Stimulated activated CD8-positive, alpha-beta memory T cell treated with anti-CD3 and anti-CD28 coated beads, Interleukin-7, amount 100 ng/mL, for 48 hours (primary cell): ENCODE measurements at regions not wholly inside any gene's neighbourhood (a gene's known extent, or its start where the extent isn't known, plus 50 kb on each side); places are given as distances from the start of the nearest gene placed in this dataset.

Experiments used
- DNase-seq, 2 donors: peaks; one replicate each; pipeline ENCODE4 v3.0.0-alpha.2; 2020; ENCODE audit warnings: low read depth in 1 of 2; ENCODE audit errors: extremely low read depth in 1 of 2

DNA sequence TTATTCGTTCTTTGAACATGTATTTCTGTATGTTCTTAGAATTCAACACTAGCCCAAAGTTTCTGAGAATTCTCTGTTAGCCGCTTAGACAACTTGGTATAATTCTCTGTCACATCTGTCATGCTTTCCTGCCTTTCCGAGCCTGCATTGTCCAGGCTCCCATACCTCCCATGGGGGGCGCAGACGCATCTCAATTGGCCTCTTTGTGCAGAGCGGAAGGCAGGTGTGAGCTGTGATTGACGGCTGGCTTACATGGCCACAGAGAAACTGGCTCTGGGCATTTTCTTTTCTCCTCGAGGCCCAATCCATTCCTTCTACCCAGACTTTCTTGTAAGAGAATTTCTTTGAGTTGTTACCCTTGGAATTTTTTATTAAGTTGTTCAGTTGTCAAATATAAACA, 132.7 kb upstream of the SESN3 start:
- DNase-seq, result no peak

DNA sequence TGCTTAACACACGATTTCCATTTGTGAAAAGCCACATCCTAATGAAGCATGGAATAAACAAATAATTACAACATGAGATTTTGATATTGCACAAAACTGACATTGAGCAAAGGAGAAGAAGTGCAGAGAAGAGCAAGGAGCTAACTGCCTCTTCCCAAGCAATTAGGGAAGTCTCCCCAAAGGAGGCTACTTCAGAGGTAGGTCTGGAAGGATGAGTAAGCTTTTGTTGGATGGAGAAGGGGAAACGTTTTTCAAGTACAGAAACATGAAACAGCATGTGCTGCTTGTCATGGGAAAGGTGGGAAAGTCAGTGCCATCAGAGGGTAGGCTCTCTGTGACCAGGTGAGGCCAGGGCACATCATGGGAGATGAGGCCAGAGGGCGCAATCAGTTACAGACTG, 132.2 kb upstream of the SESN3 start:
- no peak for DNase-seq

- DNase-seq, result no peak
Measured at GRCh38 chr11:95361180-95361579, 130.2 kb upstream of the SESN3 start.

DNA sequence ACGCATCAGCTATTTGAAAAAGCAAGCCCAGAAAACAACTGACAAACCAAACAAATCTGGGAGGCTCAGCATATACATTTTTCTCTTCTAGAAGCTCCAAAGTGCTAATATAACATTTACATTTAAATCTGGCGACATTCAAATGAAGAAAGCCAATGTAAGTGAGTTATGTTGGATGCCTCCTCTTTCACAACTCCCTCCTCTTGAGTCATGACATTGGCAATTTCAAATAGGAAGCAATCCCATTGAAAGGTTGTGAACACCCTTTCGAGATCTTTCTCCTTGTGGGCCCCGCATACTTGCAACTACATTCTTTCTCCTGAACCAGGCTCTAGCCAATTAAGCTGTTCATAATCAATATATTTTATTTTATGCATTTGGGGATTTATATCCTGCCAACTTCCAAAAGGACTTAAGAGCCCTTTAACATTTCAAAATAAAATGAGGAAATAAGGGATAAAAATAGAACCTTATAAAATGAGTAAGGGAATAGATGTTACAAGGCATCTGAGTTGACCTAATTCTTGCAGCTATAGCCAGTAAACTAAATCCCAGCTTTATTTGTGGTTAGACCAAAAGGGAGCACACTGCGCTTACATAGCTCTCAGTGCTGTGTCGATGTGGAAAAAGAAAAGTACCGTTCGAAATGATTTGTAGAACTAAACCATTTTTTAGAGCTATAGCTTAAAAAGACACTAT, 129.5 kb upstream of the SESN3 start:
- DNase-seq, result no peak

DNA sequence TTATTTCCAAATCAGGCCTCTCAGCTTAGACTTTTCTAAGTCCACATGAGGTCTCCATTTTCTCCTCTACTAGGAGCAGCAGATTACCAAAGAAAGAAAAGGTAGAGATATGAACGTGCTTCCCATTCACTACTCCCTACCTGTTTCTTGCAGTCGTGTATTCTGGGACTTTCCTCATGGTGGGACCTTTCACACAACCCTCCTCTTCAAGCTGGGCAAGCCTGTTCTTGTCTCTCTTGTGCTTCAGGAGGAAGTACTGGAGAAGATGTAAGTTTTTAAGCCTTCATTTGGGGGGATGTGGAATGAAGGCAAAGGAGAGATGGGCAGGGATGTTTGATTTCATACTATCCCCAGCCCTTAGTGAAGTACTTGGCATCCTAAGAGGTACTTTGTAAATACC, 128.8 kb upstream of the SESN3 start:
- no peak for DNase-seq

DNA sequence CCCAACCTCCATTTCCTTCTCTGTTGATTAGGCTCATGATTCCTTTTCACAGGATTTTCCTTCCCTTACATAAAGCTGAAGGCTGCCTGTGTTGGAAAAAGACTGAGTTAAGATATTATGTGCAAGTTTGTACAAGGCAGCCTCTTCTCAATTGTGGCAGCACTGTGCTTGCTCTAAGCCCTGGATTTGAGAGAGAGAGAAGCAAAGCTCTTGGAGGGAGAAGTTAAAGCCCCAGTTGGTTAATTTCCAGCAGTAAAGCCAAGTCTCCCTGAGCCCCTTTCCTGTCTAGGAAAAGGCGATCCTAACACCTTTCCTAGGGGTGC, 128.3 kb upstream of the SESN3 start:
- DNase-seq, result no peak

DNA sequence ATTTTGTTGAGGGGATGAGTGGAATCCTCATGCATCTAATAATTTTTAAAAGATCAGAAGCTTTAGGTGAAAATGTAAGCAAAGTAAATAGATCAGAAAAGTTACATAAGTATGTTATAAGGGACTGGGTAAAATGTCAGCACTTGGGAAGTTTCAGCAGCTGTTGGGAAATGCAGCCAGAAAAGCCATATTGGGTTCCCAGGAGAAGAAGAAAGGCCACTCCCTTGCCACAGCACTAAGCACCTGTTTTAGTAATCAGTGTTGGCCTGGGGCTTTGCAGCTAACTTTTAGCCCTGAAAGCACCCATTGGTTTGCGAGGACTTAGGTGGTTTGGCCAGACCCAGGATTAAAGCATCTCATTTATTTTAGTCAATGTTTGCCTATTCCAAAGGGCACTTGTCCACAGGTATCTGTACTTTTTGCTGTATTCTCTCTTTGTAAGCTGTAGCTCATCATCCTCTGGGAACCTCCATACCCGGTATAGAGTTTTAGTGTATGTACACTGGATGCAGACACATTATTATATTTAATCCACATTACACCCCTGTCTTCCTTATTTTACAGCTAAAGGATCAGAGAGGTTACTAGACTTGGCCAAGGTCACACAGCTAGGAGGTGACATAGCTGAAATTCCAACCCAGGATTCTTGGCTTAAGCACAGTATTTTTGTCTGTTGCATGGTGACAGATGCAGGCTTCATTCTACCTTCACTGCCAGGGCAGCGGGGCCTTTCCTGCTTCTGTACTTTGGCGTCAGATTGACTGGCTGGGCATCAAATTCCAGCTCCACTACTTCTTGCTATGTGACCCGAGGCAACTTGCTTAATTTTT, 127.7 kb upstream of the SESN3 start:
- DNase-seq, result no peak

- DNase-seq, result no peak
Measured at GRCh38 chr11:95354304-95354703, 123.3 kb upstream of the SESN3 start.

GRCh38 chr11:95353706-95354105, 122.7 kb upstream of the SESN3 start:
- DNase-seq, result no peak

- no peak for DNase-seq
Measured at GRCh38 chr11:95352733-95353346, 121.8 kb upstream of the SESN3 start.

- no peak for DNase-seq
Measured at GRCh38 chr11:95349345-95349942, 118.4 kb upstream of the SESN3 start.

- no peak for DNase-seq
Measured at GRCh38 chr11:95346265-95346664, 115.3 kb upstream of the SESN3 start.

DNA sequence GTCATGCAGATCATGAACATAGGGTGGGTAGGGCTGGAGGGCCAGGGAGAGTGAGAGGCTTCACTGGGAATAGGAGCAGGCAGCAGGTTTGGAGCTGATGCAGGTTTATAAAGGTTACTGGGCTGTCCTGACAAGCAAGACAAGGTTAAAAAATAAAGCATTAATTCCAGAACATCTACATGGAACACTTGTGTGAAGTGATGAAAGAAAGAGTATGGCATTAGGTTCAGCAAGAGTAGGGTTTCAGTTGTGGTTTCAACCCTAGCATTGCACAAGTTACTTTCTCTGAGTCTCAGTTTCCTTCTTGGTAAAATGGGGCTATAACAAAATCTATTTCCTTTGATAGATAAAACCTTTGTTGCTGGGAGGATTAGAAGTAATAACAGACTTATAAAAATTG, 114.6 kb upstream of the SESN3 start:
- DNase-seq, result no peak

DNA sequence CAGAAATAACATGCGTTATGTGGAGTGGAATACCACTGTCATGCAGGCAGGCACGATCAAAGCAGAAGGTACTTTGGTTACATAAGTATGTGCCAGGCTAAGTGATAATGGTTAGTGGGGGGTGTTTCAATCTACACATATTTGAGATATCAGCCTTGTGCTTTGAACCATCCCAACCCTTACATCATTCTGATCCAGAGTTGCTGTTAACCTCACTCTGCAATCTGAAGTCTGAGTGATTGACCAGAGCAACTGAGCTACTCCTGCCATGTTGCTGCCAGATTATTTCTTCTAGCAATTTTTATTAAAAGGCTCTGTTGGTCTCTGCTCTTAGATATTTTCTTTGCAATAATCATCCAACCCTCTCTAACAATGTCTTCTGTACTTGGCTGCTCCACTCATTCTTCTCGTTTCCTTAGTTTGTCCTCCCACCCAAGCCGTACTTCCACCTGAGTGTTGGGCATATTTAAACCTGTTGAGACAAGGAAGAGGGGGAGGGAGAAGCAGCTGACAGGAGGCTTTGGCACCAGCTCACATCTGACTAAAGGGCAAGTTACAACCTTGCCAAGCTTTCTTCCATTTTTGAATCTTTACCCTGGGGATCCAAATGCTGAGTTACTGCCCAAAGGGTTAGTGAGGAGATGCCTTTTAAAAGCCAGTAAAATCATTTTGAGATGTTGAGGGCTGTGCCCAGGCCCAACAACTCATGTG, 114.1 kb upstream of the SESN3 start:
- no peak for DNase-seq

DNA sequence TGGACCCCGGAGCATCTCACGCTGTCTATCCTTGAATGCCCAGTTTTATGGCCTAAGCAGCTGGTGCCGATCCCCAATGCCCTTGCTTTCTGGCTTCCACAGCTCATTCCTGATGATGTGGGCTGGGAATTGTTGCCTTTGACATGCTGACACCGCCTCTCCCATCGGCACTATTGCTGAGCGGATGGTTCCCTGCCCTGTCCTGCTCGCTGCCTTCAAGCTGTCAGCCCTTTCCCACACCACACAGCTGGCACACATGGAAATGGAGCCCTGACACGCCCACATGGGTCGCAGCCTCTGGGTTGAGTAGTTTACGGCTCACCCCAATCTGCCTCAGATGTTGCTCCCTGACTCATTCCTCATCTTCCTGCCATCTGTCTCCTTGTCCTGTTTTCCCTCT, 110.2 kb upstream of the SESN3 start:
- DNase-seq, result no peak

DNA sequence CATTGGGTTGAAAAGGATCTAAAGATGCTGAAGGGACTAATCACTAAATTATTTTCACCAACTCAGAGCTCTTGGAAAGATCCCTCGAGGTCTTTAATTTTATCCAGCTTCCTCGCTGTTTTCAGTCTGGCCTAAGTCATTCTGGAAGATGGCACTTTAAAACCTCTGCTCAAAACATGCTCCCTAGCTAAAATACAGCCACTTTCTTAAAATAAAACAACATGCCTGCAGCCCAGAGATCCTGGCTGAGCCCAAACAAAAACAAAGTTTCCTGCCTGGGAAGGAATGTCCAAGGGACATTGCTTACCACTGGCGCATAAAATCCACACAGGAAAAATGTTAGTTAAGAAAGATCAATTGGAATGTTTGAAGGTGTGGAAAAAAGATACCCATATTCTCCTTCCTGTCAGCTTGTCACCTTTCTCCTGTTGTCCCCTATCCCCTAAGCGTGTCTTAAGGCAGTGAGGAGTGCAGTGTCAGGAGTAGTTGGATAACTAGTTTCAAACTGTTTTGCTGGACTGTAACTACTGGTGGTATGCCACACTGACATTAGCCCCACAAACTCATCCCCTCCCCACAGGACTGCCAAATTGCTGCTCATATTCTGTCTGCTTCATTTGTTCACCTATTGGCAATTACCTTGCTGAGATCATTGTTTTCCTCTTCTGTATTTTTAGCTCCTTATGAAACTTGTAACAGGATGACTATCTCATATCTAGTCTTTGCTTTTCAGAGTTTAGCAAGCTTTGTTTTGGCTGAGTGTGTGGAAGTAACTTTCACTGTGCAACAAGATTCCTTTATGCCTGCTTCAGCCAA, 108.3 kb upstream of the SESN3 start:
- no peak for DNase-seq

GRCh38 chr11:95338430-95338991, 107.5 kb upstream of the SESN3 start:
- DNase-seq, result no peak

- no peak for DNase-seq
Measured at GRCh38 chr11:95337972-95338429, 107.0 kb upstream of the SESN3 start.

DNA sequence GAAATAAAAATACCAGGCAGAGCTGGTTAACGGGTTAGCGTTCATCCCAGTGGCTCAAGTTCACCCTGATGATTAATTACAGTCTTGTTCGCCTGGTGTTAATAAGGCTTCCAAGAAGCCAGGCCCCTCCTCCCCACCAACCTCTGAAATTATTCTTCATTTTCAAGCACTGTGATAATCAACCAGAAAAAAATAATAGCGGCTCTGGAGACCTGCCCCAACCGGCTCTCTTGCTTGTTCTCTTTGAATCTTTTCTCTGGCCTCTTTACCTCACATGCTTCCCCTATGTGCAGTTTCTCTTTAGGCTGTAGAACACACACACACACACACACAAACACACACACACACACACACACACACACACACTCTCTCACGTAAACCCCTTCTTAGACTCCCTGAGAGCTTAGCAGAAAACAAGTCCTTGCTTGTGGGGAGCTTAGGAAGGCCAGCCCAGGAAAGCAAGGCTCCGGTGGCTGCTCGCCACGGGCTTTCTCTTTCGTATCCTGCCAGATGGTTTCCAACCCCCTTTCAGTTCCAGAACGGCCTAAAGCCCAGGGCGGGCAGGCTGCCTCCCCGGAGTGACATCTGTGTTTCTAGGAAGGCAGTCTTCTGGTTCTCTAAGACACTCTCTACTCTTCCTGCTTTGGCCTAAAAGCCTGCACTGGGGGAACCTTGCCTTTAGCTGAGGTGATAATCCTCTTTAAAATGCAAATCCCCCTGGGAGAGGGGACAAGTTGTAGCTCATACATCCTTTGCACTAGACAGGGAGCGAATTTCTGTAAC, 106.4 kb upstream of the SESN3 start:
- no peak for DNase-seq
